ENCODE measurements at regions not wholly inside any gene's neighbourhood (a gene's known extent, or its start where the extent isn't known, plus 50 kb on each side); places are given as distances from the start of the nearest gene placed in this dataset.
"Not testable (repeated sequence)": the region's sequence is repeated elsewhere in the genome, so short reads cannot be mapped to it uniquely, and the experiment has no call there.

- DNase-seq (ENCODE audit: low read depth): no peak
Observed at GRCh38 chrX:734362-734761, 103.8 kb downstream of the SHOX start.

DNA sequence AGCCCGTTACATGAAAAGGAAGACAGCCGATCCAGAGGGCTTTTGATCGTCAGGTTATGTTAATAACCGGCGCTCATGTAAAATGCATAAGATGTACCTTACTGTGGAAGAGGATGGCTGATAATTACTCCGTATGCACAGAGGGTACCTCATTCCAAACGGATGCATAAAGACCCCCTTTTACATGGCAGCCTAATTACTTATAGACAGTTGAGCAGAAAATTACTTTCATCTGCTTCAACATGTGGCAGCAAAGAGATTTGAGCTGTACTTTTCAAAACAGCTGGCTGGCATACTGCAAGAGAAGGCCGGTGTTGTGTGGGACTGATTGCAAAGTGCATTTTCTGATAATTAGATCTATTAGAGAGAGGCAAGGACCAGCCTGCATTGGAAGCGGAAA, 103.4 kb downstream of the SHOX start:
- no peak for DNase-seq (ENCODE audit: low read depth)

GRCh38 chrX:729583-730409, 99.2 kb downstream of the SHOX start:
- no peak for DNase-seq (ENCODE audit: low read depth)

GRCh38 chrX:729101-729500, 98.5 kb downstream of the SHOX start:
- not testable (repeated sequence) for DNase-seq (ENCODE audit: low read depth)

DNA sequence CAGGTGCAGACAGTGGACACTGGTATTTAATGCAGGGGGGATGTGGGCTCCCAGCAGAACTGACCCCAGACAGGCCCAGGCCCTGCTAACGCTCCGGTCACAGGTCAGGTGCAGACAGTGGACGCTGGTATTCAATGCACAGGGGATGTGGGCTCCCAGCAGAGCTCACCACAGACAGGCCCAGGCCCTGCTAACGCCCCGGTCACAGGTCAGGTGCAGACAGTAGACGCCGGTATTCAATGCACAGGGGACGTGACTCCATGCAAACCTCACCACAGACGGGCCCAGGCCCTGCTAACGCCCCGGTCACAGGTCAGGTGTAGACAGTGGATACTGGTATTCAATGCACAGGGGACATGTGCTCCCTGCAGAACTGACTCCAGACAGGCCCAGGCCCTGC, 98.0 kb downstream of the SHOX start:
- DNase-seq (ENCODE audit: low read depth): not testable (repeated sequence)

GRCh38 chrX:727738-728621, 97.4 kb downstream of the SHOX start:
- DNase-seq (ENCODE audit: low read depth): no peak

DNA sequence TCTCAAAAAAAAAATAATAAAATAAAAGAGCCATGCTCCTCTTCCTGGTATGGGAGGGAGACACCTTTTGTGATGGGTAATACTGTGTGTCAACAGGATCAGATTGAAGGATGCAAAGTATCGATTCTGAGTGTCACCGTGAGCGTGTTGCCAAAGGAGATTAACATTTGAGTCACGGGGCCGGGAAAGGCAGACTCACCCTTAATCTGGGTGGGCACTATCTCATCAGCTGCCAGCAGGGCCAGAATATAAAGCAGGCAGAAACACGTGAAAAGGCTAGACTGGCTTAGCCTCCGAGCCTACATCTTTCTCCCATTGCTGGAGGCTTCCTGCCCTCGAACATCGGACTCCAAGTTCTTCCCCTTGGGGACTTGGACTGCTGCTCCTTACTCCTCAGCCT, 95.4 kb downstream of the SHOX start:
- no peak for DNase-seq (ENCODE audit: low read depth)

DNA sequence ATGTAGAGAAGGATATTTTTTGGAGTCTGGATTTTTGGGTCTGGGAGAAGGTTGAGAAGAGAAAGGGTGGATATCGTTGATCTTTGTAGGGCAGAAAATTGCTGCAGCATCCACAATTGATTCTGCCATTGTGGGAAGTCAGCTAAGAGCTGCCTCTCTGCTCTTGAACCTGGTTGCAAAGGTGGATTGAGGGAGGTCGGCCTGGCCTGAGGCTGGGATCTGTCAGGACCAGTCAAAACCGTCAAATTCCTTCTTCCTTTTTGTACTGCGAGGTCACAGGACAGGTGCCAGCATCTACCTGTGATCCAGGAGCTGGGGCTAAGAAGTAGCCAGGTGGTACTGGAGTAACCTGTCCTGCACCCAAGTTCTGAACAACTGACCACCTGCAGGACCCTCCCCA, 93.7 kb downstream of the SHOX start:
- no peak for DNase-seq (ENCODE audit: low read depth)

- no peak for DNase-seq (ENCODE audit: low read depth)
Observed at GRCh38 chrX:723781-724180, 93.2 kb downstream of the SHOX start.

DNA sequence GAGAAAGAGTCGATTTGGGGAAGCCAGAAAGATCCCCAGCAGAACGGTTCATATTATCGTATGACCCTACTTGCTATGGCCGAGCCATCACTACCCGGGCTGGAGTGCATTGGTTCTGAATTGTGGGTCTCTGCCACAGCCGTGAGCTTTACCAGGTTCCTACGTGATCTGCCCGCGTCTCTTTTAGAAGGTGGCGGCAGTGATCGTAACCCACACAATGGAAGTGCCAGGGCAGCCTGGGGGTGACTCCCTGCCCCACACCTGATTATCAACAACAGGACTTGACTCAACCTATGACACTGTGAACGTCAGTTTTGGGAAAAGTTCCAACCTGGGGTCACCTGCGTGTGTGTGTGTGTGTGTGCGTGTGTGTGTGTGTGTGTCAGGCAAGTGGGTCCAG, 90.8 kb downstream of the SHOX start:
- DNase-seq (ENCODE audit: low read depth): no peak

GRCh38 chrX:720825-721224, 90.2 kb downstream of the SHOX start:
- no peak for DNase-seq (ENCODE audit: low read depth)

GRCh38 chrX:720250-720649, 89.7 kb downstream of the SHOX start:
- DNase-seq (ENCODE audit: low read depth): no peak

DNA sequence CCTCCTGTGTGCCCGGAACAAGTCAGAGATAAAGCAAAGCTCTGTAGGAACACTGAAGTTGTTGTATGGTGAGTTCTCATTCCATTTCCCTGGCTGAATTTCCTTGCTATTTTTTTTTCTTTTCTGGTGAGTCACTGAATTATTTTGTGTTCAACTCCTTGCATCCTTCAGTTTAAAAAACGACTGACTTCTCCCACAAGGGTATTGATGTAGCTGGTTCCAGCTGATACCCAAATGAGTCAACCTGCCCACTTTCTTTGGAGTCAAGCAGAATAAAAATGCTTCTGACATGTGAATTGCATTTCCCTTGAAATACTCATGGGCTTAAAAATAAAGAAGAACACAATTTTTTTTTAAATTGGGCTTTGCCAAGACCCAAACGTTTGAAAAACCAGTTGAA, 85.5 kb downstream of the SHOX start:
- DNase-seq (ENCODE audit: low read depth): no peak

- no peak for DNase-seq (ENCODE audit: low read depth)
Observed at GRCh38 chrX:714131-714530, 83.5 kb downstream of the SHOX start.

Measured in fibroblast of gingiva (primary cell).